HCT116 (cell line): ENCODE measurements at regions not wholly inside any gene's neighbourhood (a gene's known extent, or its start where the extent isn't known, plus 50 kb on each side); places are given as distances from the start of the nearest gene placed in this dataset.

ENCODE experiments used
- ATAC-seq: fragments of 200-7000 bp; cut with Tn5 transposase; 2 replicates; pipeline ENCODE4 v1.9.1; 2020; ENCODE audit warnings: mild to moderate bottlenecking, moderate library complexity
- BruUV-seq: library from RNA; stranded (reverse); fragments of 400-500 nt; replicated peaks from 2 replicates; lab custom pipeline; 2021; lab: Mats Ljungman, UMichigan
- CTCF ChIA-PET: fragments of 300-600 bp; sonication (Branson Sonifier 250); formaldehyde crosslinking; loops from one replicate; lab custom pipeline; 2021; ENCODE audit warnings: antibody characterized with exemption; lab: Charles Lee
- POLR2A ChIA-PET: fragments of 300-600, 350-600 bp; sonication (Branson Sonifier 250); formaldehyde crosslinking; loops from one replicate; lab custom pipeline; 2021; ENCODE audit warnings: antibody characterized with exemption; lab: Charles Lee
- RAD21 ChIA-PET, 2 experiments: fragments of 300-600 bp; sonication (Branson Sonifier 250); formaldehyde crosslinking; loops; one replicate each; lab custom pipeline; 2023; ENCODE audit warnings: low total read pairs in 2 of 2; ENCODE audit not compliant: uncharacterized antibody in 2 of 2, unreplicated experiment in 2 of 2, low non-redundant PET in 1 of 2; lab: Charles Lee
- DNase-seq: peaks from one replicate; pipeline ENCODE4 v3.0.0-alpha.2; 2010; ENCODE audit warnings: low read depth, low spot score
- H2AFZ ChIP-seq: fragments of 200-600 bp; shearing (Covaris generic), sonication (generic); 2 replicates; pipeline ENCODE4 v1.6.1; 2017; ENCODE audit warnings: low read depth, mixed run types, mixed read lengths, antibody characterized with exemption, low read length; ENCODE audit not compliant: poor library complexity, severe bottlenecking
- H3K27ac ChIP-seq: 2 replicates; pipeline ENCODE4 v1.5.1; 2012; ENCODE audit warnings: low read depth, low read length
- H3K27me3 ChIP-seq: fragments of 200-600 bp; sonication (generic); 2 replicates; pipeline ENCODE4 v1.6.1; 2016; ENCODE audit warnings: mixed run types, low read length, mixed read lengths; ENCODE audit not compliant: insufficient read depth
- H3K36me3 ChIP-seq, 2 experiments: fragments of 200-500 bp in 1 of 2; fragments of 200-600 bp in 1 of 2; sonication (Bioruptor generic) in 1 of 2; sonication (generic) in 1 of 2; 2 replicates each; pipeline versions ENCODE4 v1.5.1 to v1.6.1; 2014 to 2016; ENCODE audit warnings: low read length in 2 of 2, inconsistent platforms in 1 of 2, mixed read lengths in 1 of 2, mixed run types in 1 of 2; ENCODE audit not compliant: insufficient read depth in 2 of 2, control insufficient read depth in 1 of 2
- H3K4me1 ChIP-seq, 2 experiments: fragments of 200-600 bp in 1 of 2; sonication (generic) in 1 of 2; 2 replicates each; pipeline versions ENCODE4 v1.5.1 to v1.6.1; 2012 to 2017; ENCODE audit warnings: low read length in 2 of 2, inconsistent platforms in 1 of 2, mild to moderate bottlenecking in 1 of 2, mixed read lengths in 1 of 2, mixed run types in 1 of 2, moderate library complexity in 1 of 2; ENCODE audit not compliant: insufficient read depth in 2 of 2, control insufficient read depth in 1 of 2
- H3K4me2 ChIP-seq: fragments of 200-600 bp; sonication (generic); 2 replicates; pipeline ENCODE4 v1.6.1; 2017; ENCODE audit warnings: mixed run types, low read length, mixed read lengths
- H3K4me3 ChIP-seq, 2 experiments: fragments of 200-600 bp in 1 of 2; sonication (generic) in 1 of 2; replicated peaks in 1 of 2; 2 replicates each; pipeline ENCODE4 v1.5.1; 2011 to 2016; ENCODE audit warnings: low read length in 2 of 2, control low read depth in 1 of 2, low read depth in 1 of 2, mild to moderate bottlenecking in 1 of 2, mixed read lengths in 1 of 2, mixed run types in 1 of 2
- H3K79me2 ChIP-seq: fragments of 200-600 bp; sonication (generic); 2 replicates; pipeline ENCODE4 v1.6.1; 2017; ENCODE audit warnings: mild to moderate bottlenecking, mixed run types, low read length, moderate library complexity, mixed read lengths; ENCODE audit not compliant: insufficient read depth
- H3K9ac ChIP-seq: fragments of 200-600 bp; sonication (generic); 2 replicates; pipeline ENCODE4 v1.6.1; 2016; ENCODE audit warnings: low read length, mixed read lengths
- H3K9me2 ChIP-seq: fragments of 200-600 bp; sonication (generic), shearing (Covaris generic); 2 replicates; pipeline ENCODE4 v1.6.1; 2017; ENCODE audit warnings: mixed run types, mild to moderate bottlenecking, moderate library complexity; ENCODE audit not compliant: insufficient read depth
- H3K9me3 ChIP-seq, 2 experiments: fragments of 200-500 bp in 1 of 2; fragments of 200-600 bp in 1 of 2; sonication (Bioruptor generic) in 1 of 2; sonication (generic) in 1 of 2; 2 replicates each; pipeline ENCODE4 v1.6.1; 2014 to 2017; ENCODE audit warnings: low read length in 2 of 2, mixed read lengths in 2 of 2, inconsistent platforms in 1 of 2, low read depth in 1 of 2, mild to moderate bottlenecking in 1 of 2, mixed run types in 1 of 2, moderate library complexity in 1 of 2; ENCODE audit not compliant: control insufficient read depth in 1 of 2, insufficient read depth in 1 of 2
- H4K20me1 ChIP-seq: fragments of 200-600 bp; sonication (generic), shearing (Covaris generic); 2 replicates; pipeline ENCODE4 v1.6.1; 2017; ENCODE audit warnings: mixed run types, mild to moderate bottlenecking, moderate library complexity; ENCODE audit not compliant: insufficient read depth
- CEBPB ChIP-seq: IDR thresholded peaks from 2 replicates; pipeline ENCODE4 v1.6.1; 2012; ENCODE audit warnings: low read depth
- ELF1 ChIP-seq: IDR thresholded peaks from 2 replicates; pipeline ENCODE4 v1.6.1; 2012; ENCODE audit warnings: low read depth, borderline replicate concordance
- FOSL1 ChIP-seq: IDR thresholded peaks from 2 replicates; pipeline ENCODE4 v1.6.1; 2012; ENCODE audit warnings: low read depth
- JUND ChIP-seq: IDR thresholded peaks from 2 replicates; pipeline ENCODE4 v1.6.1; 2012
- POLR2A ChIP-seq: IDR thresholded peaks from 2 replicates; pipeline ENCODE4 v1.7.0; 2011; ENCODE audit warnings: borderline replicate concordance; ENCODE audit not compliant: insufficient read depth, insufficient read length; ENCODE audit errors: extremely low read depth
- POLR2AphosphoS5 ChIP-seq: IDR thresholded peaks from 2 replicates; pipeline ENCODE4 v1.6.1; 2011; ENCODE audit warnings: mild to moderate bottlenecking, low read depth, low read length, moderate library complexity
- SIN3A ChIP-seq: IDR thresholded peaks from 2 replicates; pipeline ENCODE4 v1.6.1; 2012; ENCODE audit warnings: low read depth
- TCF7L2 ChIP-seq: IDR thresholded peaks from 2 replicates; pipeline ENCODE4 v1.7.0; 2011; ENCODE audit warnings: borderline replicate concordance, inconsistent platforms; ENCODE audit not compliant: insufficient read depth, insufficient read length; ENCODE audit errors: extremely low read depth
- ZFX ChIP-seq: fragments of 450-650 bp; IDR thresholded peaks from 2 replicates; pipeline ENCODE4 v1.6.1; 2017
- intact Hi-C: fragments of 100-400 bp; cut with micrococcal nuclease; formaldehyde crosslinking; loops from 2 replicates; pipeline ENCODE4 v1.10.0; 2022
- TF ChIP-seq, protein P1 (sequence below): IDR thresholded peaks from 2 replicates; pipeline ENCODE4 v1.6.1; 2012
- TF ChIP-seq, protein P2 (sequence below): IDR thresholded peaks from 2 replicates; pipeline ENCODE4 v1.6.1; 2012; ENCODE audit warnings: low read depth
- TF ChIP-seq, protein P3 (sequence below): IDR thresholded peaks from 2 replicates; pipeline ENCODE4 v1.6.1; 2011; ENCODE audit warnings: mild to moderate bottlenecking, low read length, moderate library complexity; ENCODE audit not compliant: insufficient replicate concordance; ENCODE audit errors: extremely low read depth
- TF ChIP-seq, protein P4 (sequence below): IDR thresholded peaks from 2 replicates; pipeline ENCODE4 v1.6.1; 2012
- TF ChIP-seq, protein P5 (sequence below), 3 experiments: fragments of 200-600 bp in 1 of 3; sonication (generic) in 1 of 3; IDR thresholded peaks in 2 of 3; conservative IDR thresholded peaks in 1 of 3; 2 replicates each; pipeline ENCODE4 v1.5.1; 2012 to 2017; ENCODE audit warnings: low read depth in 2 of 3, low read length in 2 of 3, antibody characterized with exemption in 1 of 3, borderline replicate concordance in 1 of 3, control low read depth in 1 of 3, mild to moderate bottlenecking in 1 of 3, mixed read lengths in 1 of 3, mixed run types in 1 of 3, moderate library complexity in 1 of 3; ENCODE audit not compliant: insufficient read depth in 1 of 3

DNA sequence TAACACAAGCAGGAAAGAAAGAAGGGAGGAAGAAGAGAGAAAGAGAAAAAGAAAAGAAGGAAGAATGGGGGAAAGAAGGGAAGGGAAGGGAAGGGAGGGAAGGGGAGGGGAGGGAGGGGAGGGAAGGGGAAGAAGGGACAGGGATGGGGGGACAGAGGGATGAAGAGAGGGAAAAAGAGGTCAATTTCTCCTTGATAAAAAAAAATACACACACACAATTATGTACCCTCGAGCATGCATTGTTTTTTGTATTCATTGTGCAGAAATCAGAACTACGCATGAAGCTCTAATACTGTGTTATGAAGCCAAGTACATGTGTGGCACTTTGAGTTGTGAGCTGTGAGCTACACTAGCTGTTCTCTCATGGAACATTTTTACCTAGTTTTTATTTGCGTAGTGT lies 274.9 kb upstream of the CDH18 start:
- Histone ChIP-seq H3K4me1 (no peaks in the 10 kb centered on the region), H3K9ac (no peak overlapping the region), H3K9me3 (peaks cover 5 to 20% of the 10 kb centered on the region in 2 experiments; a peak in 3 of 4 replicates), H3K27me3 (no peaks in the 10 kb centered on the region), H2AFZ (no peak overlapping the region), H3K4me3 (no peak overlapping the region), H3K4me2 (no peak overlapping the region), H3K79me2 (no peaks in the 10 kb centered on the region), H4K20me1 (no peaks in the 10 kb centered on the region), H3K27ac (no peak overlapping the region), H3K36me3 (no peaks in the 10 kb centered on the region), H3K9me2 (no peaks in the 10 kb centered on the region)
- ATAC-seq (no peak), DNase-seq (no peak)
- CTCF ChIA-PET = no interaction called here
- intact Hi-C loops = no loop called here
- no peak for TF ChIP-seq ZFX
- TF ChIP-seq, protein P1, sequence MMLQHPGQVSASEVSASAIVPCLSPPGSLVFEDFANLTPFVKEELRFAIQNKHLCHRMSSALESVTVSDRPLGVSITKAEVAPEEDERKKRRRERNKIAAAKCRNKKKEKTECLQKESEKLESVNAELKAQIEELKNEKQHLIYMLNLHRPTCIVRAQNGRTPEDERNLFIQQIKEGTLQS = no peak
- TF ChIP-seq CEBPB = no peak
- TF ChIP-seq, protein P2, sequence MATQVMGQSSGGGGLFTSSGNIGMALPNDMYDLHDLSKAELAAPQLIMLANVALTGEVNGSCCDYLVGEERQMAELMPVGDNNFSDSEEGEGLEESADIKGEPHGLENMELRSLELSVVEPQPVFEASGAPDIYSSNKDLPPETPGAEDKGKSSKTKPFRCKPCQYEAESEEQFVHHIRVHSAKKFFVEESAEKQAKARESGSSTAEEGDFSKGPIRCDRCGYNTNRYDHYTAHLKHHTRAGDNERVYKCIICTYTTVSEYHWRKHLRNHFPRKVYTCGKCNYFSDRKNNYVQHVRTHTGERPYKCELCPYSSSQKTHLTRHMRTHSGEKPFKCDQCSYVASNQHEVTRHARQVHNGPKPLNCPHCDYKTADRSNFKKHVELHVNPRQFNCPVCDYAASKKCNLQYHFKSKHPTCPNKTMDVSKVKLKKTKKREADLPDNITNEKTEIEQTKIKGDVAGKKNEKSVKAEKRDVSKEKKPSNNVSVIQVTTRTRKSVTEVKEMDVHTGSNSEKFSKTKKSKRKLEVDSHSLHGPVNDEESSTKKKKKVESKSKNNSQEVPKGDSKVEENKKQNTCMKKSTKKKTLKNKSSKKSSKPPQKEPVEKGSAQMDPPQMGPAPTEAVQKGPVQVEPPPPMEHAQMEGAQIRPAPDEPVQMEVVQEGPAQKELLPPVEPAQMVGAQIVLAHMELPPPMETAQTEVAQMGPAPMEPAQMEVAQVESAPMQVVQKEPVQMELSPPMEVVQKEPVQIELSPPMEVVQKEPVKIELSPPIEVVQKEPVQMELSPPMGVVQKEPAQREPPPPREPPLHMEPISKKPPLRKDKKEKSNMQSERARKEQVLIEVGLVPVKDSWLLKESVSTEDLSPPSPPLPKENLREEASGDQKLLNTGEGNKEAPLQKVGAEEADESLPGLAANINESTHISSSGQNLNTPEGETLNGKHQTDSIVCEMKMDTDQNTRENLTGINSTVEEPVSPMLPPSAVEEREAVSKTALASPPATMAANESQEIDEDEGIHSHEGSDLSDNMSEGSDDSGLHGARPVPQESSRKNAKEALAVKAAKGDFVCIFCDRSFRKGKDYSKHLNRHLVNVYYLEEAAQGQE = no peak
- TF ChIP-seq, protein P3, sequence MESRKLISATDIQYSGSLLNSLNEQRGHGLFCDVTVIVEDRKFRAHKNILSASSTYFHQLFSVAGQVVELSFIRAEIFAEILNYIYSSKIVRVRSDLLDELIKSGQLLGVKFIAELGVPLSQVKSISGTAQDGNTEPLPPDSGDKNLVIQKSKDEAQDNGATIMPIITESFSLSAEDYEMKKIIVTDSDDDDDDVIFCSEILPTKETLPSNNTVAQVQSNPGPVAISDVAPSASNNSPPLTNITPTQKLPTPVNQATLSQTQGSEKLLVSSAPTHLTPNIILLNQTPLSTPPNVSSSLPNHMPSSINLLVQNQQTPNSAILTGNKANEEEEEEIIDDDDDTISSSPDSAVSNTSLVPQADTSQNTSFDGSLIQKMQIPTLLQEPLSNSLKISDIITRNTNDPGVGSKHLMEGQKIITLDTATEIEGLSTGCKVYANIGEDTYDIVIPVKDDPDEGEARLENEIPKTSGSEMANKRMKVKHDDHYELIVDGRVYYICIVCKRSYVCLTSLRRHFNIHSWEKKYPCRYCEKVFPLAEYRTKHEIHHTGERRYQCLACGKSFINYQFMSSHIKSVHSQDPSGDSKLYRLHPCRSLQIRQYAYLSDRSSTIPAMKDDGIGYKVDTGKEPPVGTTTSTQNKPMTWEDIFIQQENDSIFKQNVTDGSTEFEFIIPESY = no peak
- no peak for TF ChIP-seq ELF1
- TF ChIP-seq, protein P4, sequence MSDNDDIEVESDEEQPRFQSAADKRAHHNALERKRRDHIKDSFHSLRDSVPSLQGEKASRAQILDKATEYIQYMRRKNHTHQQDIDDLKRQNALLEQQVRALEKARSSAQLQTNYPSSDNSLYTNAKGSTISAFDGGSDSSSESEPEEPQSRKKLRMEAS = no peak
- TF ChIP-seq POLR2AphosphoS5 = no peak
- no peak for TF ChIP-seq SIN3A
- no peak for TF ChIP-seq FOSL1
- TF ChIP-seq POLR2A = no peak
- no peak for TF ChIP-seq JUND
- TF ChIP-seq TCF7L2 = no peak
- TF ChIP-seq, protein P5, sequence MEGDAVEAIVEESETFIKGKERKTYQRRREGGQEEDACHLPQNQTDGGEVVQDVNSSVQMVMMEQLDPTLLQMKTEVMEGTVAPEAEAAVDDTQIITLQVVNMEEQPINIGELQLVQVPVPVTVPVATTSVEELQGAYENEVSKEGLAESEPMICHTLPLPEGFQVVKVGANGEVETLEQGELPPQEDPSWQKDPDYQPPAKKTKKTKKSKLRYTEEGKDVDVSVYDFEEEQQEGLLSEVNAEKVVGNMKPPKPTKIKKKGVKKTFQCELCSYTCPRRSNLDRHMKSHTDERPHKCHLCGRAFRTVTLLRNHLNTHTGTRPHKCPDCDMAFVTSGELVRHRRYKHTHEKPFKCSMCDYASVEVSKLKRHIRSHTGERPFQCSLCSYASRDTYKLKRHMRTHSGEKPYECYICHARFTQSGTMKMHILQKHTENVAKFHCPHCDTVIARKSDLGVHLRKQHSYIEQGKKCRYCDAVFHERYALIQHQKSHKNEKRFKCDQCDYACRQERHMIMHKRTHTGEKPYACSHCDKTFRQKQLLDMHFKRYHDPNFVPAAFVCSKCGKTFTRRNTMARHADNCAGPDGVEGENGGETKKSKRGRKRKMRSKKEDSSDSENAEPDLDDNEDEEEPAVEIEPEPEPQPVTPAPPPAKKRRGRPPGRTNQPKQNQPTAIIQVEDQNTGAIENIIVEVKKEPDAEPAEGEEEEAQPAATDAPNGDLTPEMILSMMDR (IDR thresholded peaks at IDR 0.05 in 2 of 3, conservative IDR thresholded peaks at IDR 0.05 in 1 of 3; ENCODE audit: borderline replicate concordance in 1 of 3, insufficient read depth in 1 of 3, low read depth in 2 of 3, low read length in 2 of 3) = no peak
- no TSS peak for BruUV-seq
- POLR2A ChIA-PET = no interaction called here
- RAD21 ChIA-PET = no interaction called here
